Brain microvascular endothelial cell (primary cell): ENCODE measurements at regions not wholly inside any gene's neighbourhood (a gene's known extent, or its start where the extent isn't known, plus 50 kb on each side); places are given as distances from the start of the nearest gene placed in this dataset.

Source experiments
- DNase-seq: peaks from one replicate; pipeline ENCODE4 v3.0.0-alpha.2; 2020
- H3K27ac ChIP-seq: fragments of 250-450 bp; sonication (Bioruptor Pico); 2 replicates; pipeline ENCODE4 v1.5.1; 2020; ENCODE audit warnings: mild to moderate bottlenecking, moderate library complexity
- H3K27me3 ChIP-seq: fragments of 250-450 bp; sonication (Bioruptor Pico); replicated peaks from 2 replicates; pipeline ENCODE4 v1.5.1; 2020; ENCODE audit warnings: mild to moderate bottlenecking
- H3K36me3 ChIP-seq: fragments of 250-450 bp; sonication (Bioruptor Pico); replicated peaks from 2 replicates; pipeline ENCODE4 v1.5.1; 2020; ENCODE audit warnings: mild to moderate bottlenecking
- H3K4me3 ChIP-seq: 2 replicates; pipeline ENCODE4 v1.5.1; 2011; ENCODE audit warnings: low read depth, mild to moderate bottlenecking, control low read depth, low read length, moderate library complexity
- CTCF ChIP-seq: IDR thresholded peaks from 2 replicates; pipeline ENCODE4 v1.5.1; 2011; ENCODE audit warnings: low read depth, mild to moderate bottlenecking, moderate library complexity, low read length, control low read depth, inconsistent platforms; ENCODE audit errors: missing control alignments
- in situ Hi-C: cut with HindIII; loops from 2 replicates; pipeline ENCODE4 v1.10.0; 2017; ENCODE audit warnings: low sequenced_read_pairs, low pct_ligation_motif_present

- peaks cover 4% of the 10 kb centered on the region for H3K27me3 ChIP-seq
- in situ Hi-C loops = no loop called here
- no peak overlapping the region for H3K4me3 ChIP-seq
- no peak overlapping the region for H3K27ac ChIP-seq
- DNase-seq = no peak
- no peaks in the 10 kb centered on the region for H3K36me3 ChIP-seq
- TF ChIP-seq CTCF = no peak
Measured at GRCh38 chr1:228898582-228898992, 163.3 kb downstream of the RHOU start.

GRCh38 chr1:228899421-228899956, 164.2 kb downstream of the RHOU start:
- Histone ChIP-seq H3K4me3 (no peak overlapping the region), H3K27me3 (peaks cover 3% of the 10 kb centered on the region), H3K36me3 (no peaks in the 10 kb centered on the region), H3K27ac (no peak overlapping the region)
- no peak for DNase-seq
- in situ Hi-C loops = no loop called here
- no peak for TF ChIP-seq CTCF

GRCh38 chr1:228900099-228900885, 165.0 kb downstream of the RHOU start:
- DNase-seq = peak; percentile 24
- Histone ChIP-seq H3K4me3 (no peak overlapping the region), H3K36me3 (no peaks in the 10 kb centered on the region), H3K27me3 (peaks cover 9% of the 10 kb centered on the region), H3K27ac (no peak overlapping the region)
- in situ Hi-C loops = no loop called here
- TF ChIP-seq CTCF = no peak

GRCh38 chr1:228900886-228901392, 165.7 kb downstream of the RHOU start:
- in situ Hi-C loops = no loop called here
- peak; percentile 21 for DNase-seq
- Histone ChIP-seq H3K27me3 (peaks cover 9% of the 10 kb centered on the region), H3K27ac (no peak overlapping the region), H3K36me3 (no peaks in the 10 kb centered on the region), H3K4me3 (no peak overlapping the region)
- TF ChIP-seq CTCF = no peak

- Histone ChIP-seq H3K4me3 (no peak overlapping the region), H3K27me3 (peaks cover 15% of the 10 kb centered on the region), H3K36me3 (no peaks in the 10 kb centered on the region), H3K27ac (no peak overlapping the region)
- no peak for TF ChIP-seq CTCF
- DNase-seq = no peak
- in situ Hi-C loops = no loop called here
Measured at GRCh38 chr1:228901936-228902681, 166.8 kb downstream of the RHOU start.
